PC-9 (cell line): ENCODE measurements at regions not wholly inside any gene's neighbourhood (a gene's known extent, or its start where the extent isn't known, plus 50 kb on each side); places are given as distances from the start of the nearest gene placed in this dataset.

ENCODE experiments used
- BruUV-seq: library from RNA; stranded (reverse); fragments of 400-500 nt; replicated peaks from 2 replicates; lab custom pipeline; 2021; lab: Mats Ljungman, UMichigan
- CTCF ChIA-PET: fragments of 300-600 bp; sonication (Branson Sonifier 250); formaldehyde crosslinking; loops from one replicate; lab custom pipeline; 2022; ENCODE audit warnings: antibody characterized with exemption; lab: Charles Lee
- POLR2A ChIA-PET: fragments of 300-600 bp; sonication (Branson Sonifier 250); formaldehyde crosslinking; loops from one replicate; lab custom pipeline; 2022; ENCODE audit warnings: antibody characterized with exemption; ENCODE audit not compliant: unreplicated experiment; lab: Charles Lee
- DNase-seq, 2 experiments: peaks; one replicate each; pipeline versions ENCODE4 v3.0.0 to v3.0.0-alpha.2; 2015 to 2022; ENCODE audit warnings: mixed read lengths in 1 of 2
- H2AFZ ChIP-seq: fragments of 200-600 bp; sonication (generic); 2 replicates; pipeline ENCODE4 v1.8.1; 2017; ENCODE audit warnings: antibody characterized with exemption
- H3F3A ChIP-seq: fragments of 200-600 bp; sonication (generic); 2 replicates; pipeline ENCODE4 v1.8.1; 2017; ENCODE audit warnings: antibody characterized with exemption, mild to moderate bottlenecking, low read depth; ENCODE audit not compliant: insufficient read depth
- H3K27ac ChIP-seq: fragments of 200-600 bp; sonication (generic); 2 replicates; pipeline ENCODE4 v1.6.1; 2016; ENCODE audit warnings: mixed run types
- H3K27me3 ChIP-seq: fragments of 200-600 bp; sonication (generic); 2 replicates; pipeline ENCODE4 v1.6.1; 2016; ENCODE audit warnings: low read depth, mixed run types; ENCODE audit not compliant: insufficient read depth
- H3K36me3 ChIP-seq: fragments of 200-600 bp; sonication (generic); 2 replicates; pipeline ENCODE4 v1.6.1; 2016; ENCODE audit warnings: low read depth, mixed run types
- H3K4me1 ChIP-seq: fragments of 200-600 bp; sonication (generic); replicated peaks from 2 replicates; pipeline ENCODE4 v1.6.1; 2016; ENCODE audit warnings: mixed run types; ENCODE audit not compliant: insufficient read depth
- H3K4me2 ChIP-seq: fragments of 200-600 bp; sonication (generic); 2 replicates; pipeline ENCODE4 v1.6.1; 2017; ENCODE audit warnings: mixed run types
- H3K4me3 ChIP-seq: fragments of 200-600 bp; sonication (generic); 2 replicates; pipeline ENCODE4 v1.6.1; 2016; ENCODE audit warnings: mixed run types
- H3K79me2 ChIP-seq: fragments of 200-600 bp; sonication (generic); 2 replicates; pipeline ENCODE4 v1.6.1; 2017; ENCODE audit warnings: low read depth, mixed run types
- H3K9me2 ChIP-seq: fragments of 200-600 bp; sonication (generic); 2 replicates; pipeline ENCODE4 v1.8.1; 2017; ENCODE audit warnings: mild to moderate bottlenecking; ENCODE audit not compliant: insufficient read depth
- H3K9me3 ChIP-seq: fragments of 200-600 bp; sonication (generic); 2 replicates; pipeline ENCODE4 v1.8.1; 2016; ENCODE audit warnings: low read depth; ENCODE audit not compliant: insufficient read depth
- H4K20me1 ChIP-seq: fragments of 200-600 bp; sonication (generic); 2 replicates; pipeline ENCODE4 v1.8.1; 2017; ENCODE audit not compliant: insufficient read depth
- CTCF ChIP-seq: fragments of 200-600 bp; sonication (generic); conservative IDR thresholded peaks from 2 replicates; pipeline ENCODE4 v1.6.1; 2017; ENCODE audit warnings: mixed run types, antibody characterized with exemption, mild to moderate bottlenecking, moderate library complexity
- EZH2 ChIP-seq: fragments of 200-600 bp; sonication (generic); IDR thresholded peaks from 2 replicates; pipeline ENCODE4 v1.8.0; 2017; ENCODE audit warnings: antibody characterized with exemption, low read depth
- intact Hi-C: fragments of 100-400 bp; cut with micrococcal nuclease; formaldehyde crosslinking; loops from one replicate; pipeline ENCODE4 v1.10.0; 2022; ENCODE audit not compliant: unreplicated experiment

- Histone ChIP-seq H3K9me3 (no peaks in the 10 kb centered on the region), H3K79me2 (no peaks in the 10 kb centered on the region), H4K20me1 (no peaks in the 10 kb centered on the region), H3K4me1 (peaks cover 3% of the 10 kb centered on the region; the same call in 1 of the 2 replicates), H3K9me2 (no peaks in the 10 kb centered on the region), H3F3A (peaks cover 12% of the 10 kb centered on the region), H2AFZ (no peak overlapping the region), H3K27me3 (no peaks in the 10 kb centered on the region), H3K4me3 (no peak overlapping the region), H3K36me3 (no peaks in the 10 kb centered on the region), H3K27ac (no peak overlapping the region), H3K4me2 (no peak overlapping the region)
- ChIA-PET POLR2A (interaction anchor here (0.7 kb wide), 1 partner anchor 45 kb away, joined by 3 read pairs; no protein-coding TSS in a partner anchor), CTCF (interaction anchor here (0.6 to 3.8 kb wide), 8 partner anchors 42 to 169 kb away, joined by 3 to 31 read pairs (median 4); no protein-coding TSS in a partner anchor)
- no peak for DNase-seq
- no TSS peak for BruUV-seq
- TF ChIP-seq EZH2 (no peak), CTCF (no peak)
- intact Hi-C loops: loop anchor here (1.0 to 5.0 kb wide), 3 partner anchors 51 to 116 kb away; no protein-coding TSS in a partner anchor
These were observed 54.5 kb upstream of the IL17B start for GRCh38 chr5:149433524-149434131.

GRCh38 chr5:149432911-149433401, 53.9 kb upstream of the IL17B start:
- ChIA-PET POLR2A (no interaction called here), CTCF (interaction anchor here (1.2 to 3.8 kb wide), 2 partner anchors 42 to 51 kb away, joined by 4 to 31 read pairs; no protein-coding TSS in a partner anchor)
- DNase-seq: no peak
- Histone ChIP-seq H3F3A (peaks cover 6% of the 10 kb centered on the region), H3K36me3 (no peaks in the 10 kb centered on the region), H3K4me2 (no peak overlapping the region), H3K9me3 (no peaks in the 10 kb centered on the region), H4K20me1 (no peaks in the 10 kb centered on the region), H3K27me3 (no peaks in the 10 kb centered on the region), H3K27ac (no peak overlapping the region), H3K4me3 (no peak overlapping the region), H3K4me1 (no peaks in the 10 kb centered on the region), H3K79me2 (no peaks in the 10 kb centered on the region), H2AFZ (no peak overlapping the region), H3K9me2 (no peaks in the 10 kb centered on the region)
- no TSS peak for BruUV-seq
- TF ChIP-seq CTCF: no peak
- TF ChIP-seq EZH2: no peak
- intact Hi-C loops: loop anchor here (5.0 kb wide), 1 partner anchor 66 kb away; no protein-coding TSS in a partner anchor

GRCh38 chr5:149432376-149432775, 53.3 kb upstream of the IL17B start:
- H3K9me2 ChIP-seq: no peaks in the 10 kb centered on the region
- peaks cover 6% of the 10 kb centered on the region for H3F3A ChIP-seq
- no peak for DNase-seq
- H3K9me3 ChIP-seq: no peaks in the 10 kb centered on the region
- ChIA-PET POLR2A (no interaction called here), CTCF (no interaction called here)
- no peak overlapping the region for H2AFZ ChIP-seq
- no peak overlapping the region for H3K27ac ChIP-seq
- no peaks in the 10 kb centered on the region for H3K79me2 ChIP-seq
- no peak overlapping the region for H3K4me3 ChIP-seq
- H3K36me3 ChIP-seq: no peaks in the 10 kb centered on the region
- H3K27me3 ChIP-seq: no peaks in the 10 kb centered on the region
- intact Hi-C loops: loop anchor here (5.0 kb wide), 1 partner anchor 65 kb away; no protein-coding TSS in a partner anchor
- no peaks in the 10 kb centered on the region; the same call in 1 of the 2 replicates for H3K4me1 ChIP-seq
- no peaks in the 10 kb centered on the region for H4K20me1 ChIP-seq
- no TSS peak for BruUV-seq
- TF ChIP-seq CTCF (no peak), EZH2 (no peak)
- H3K4me2 ChIP-seq: no peak overlapping the region
